Hematopoietic multipotent progenitor cell treated with erythropoietin and hydrocortisone succinate and interleukin-3 and kit ligand, for 6 days (in vitro differentiated cells): ENCODE measurements at regions not wholly inside any gene's neighbourhood (a gene's known extent, or its start where the extent isn't known, plus 50 kb on each side); places are given as distances from the start of the nearest gene placed in this dataset.
A peak's percentile ranks its signal among the peaks of the same experiment; 100 is the strongest.

Experiments used
- DNase-seq: peaks from one replicate; pipeline ENCODE4 v3.0.0-alpha.2; 2015

DNA sequence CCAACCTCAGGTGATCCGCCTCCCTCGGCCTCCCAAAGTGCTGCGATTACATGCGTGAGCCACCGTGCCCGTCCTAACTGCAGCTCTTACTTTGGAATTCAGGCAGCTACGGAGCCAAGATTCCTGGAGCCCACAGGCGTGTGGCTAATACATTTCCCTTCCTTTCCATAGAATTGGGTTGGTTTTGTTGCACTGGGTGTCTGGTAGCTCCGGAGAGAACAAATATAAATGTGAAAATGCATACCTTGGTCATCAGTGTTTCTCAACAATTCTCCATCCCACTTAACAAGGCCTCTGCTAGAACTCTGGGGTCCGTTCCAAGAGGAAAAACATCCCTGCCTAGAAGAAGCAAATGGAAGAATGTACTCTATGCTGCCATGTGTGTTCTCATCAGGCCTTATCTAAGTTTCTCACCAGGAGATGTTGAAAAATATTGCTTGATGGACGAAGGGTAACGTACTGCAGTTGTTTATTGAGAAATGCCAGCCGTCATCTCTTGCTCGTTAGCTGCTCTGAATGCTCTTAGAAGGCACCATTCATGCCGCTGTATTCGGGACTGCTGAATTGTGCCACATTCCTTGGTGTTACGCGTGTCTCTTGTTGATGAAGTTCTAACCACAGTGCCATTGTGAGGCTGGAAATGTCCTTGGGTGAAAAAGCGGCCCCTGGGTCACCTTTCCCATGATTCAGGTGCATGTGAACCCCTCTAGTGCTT, 50.5 kb upstream of the CD99 start:
- no peak for DNase-seq

DNA sequence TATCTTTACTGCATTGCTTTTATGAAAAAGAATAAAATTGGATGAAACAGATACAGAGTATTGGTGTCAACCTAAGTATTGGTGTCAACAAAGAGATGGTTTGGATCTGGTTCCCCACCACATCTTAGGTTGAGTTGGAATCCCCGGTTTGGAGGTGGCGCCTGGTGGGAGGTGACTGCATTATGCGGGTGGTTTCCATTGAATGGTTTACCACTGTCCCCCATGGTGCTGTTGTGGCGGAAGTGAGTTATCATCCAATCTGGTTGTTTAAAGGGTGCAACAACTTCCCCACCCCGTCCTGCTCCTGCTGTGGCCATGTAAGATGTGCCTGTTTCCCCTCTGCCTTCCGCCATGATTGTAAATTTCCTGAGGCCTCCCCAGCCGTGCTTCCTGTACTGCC, 52.8 kb upstream of the CD99 start:
- DNase-seq, result no peak

- DNase-seq, result no peak
Measured at GRCh38 chrX:2635342-2635741, 55.8 kb upstream of the CD99 start.

- no peak for DNase-seq
Measured at GRCh38 chrX:2632533-2633504, 58.3 kb upstream of the CD99 start.

DNA sequence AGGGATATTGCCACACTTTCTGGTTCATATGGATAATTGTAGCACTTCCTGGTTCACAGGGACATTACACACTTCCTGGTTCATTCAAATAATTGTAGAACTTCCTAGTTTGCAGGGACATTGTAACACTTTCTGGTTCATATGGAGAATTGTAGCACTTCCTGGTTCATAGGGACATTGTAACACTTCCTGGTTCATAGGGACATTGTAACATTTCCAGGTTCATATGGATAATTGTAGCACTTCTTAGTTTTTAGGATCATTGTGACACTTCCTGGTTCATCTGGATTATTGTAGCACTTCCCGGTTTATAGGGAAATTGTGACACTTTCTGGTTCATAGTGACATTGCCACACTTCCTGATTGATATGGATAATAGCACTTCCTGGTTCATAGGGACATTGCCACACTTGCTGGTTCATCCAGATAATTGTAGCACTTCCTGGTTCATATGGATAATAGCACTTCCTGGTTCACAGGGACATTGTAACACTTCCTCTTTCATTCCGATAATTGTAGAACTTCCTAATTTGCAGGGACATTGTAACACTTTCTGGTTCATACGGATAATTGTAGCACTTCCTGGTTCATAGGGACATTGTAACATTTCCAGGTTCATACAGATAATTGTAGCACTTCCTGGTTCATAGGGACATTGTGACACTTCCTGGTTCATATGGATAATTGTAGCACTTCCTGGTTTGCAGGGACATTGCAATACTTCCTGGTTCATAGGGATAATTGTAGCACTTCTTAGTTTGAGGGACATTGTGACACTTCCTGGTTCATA, 59.2 kb upstream of the CD99 start:
- DNase-seq, result peak; percentile 45

- DNase-seq, result peak; percentile 71
Measured at GRCh38 chrX:2630935-2631742, 60.0 kb upstream of the CD99 start.

DNA sequence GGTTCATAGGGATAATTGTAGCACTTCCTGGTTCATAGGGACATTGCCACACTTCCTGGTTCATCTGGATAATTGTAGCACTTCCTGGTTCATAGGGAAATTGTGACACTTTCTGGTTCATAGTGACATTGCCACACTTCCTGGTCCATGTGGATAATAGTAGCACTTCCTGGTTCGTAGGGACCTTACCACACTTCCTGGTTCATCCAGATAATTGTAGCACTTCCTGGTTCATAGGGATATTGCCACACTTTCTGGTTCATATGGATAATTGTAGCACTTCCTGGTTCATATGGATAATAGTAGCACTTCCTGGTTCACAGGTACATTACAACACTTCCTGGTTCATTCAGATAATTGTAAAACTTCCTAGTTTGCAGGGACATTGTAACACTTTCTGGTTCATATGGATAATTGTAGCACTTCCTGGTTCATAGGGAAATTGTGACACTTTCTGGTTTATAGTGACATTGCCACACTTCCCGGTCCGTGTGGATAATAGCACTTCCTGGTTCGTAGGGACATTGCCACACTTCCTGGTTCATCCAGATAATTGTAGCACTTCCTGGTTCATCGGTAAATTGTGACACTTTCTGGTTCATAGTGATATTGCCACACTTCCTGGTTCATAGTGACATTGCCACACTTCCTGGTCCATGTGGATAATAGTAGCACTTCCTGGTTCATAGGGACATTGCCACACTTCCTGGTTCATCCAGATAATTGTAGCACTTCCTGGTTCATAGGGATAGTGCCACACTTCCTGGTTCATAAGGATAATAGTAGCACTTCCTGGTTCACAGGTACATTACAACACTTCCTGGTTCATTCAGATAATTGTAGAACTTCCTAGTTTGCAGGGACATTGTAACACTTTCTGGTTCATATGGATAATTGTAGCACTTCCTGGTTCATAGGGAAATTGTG, 60.8 kb upstream of the CD99 start:
- DNase-seq, result peak; percentile 79

- DNase-seq, result peak; percentile 58
Measured at GRCh38 chrX:2629316-2630007, 61.6 kb upstream of the CD99 start.

DNA sequence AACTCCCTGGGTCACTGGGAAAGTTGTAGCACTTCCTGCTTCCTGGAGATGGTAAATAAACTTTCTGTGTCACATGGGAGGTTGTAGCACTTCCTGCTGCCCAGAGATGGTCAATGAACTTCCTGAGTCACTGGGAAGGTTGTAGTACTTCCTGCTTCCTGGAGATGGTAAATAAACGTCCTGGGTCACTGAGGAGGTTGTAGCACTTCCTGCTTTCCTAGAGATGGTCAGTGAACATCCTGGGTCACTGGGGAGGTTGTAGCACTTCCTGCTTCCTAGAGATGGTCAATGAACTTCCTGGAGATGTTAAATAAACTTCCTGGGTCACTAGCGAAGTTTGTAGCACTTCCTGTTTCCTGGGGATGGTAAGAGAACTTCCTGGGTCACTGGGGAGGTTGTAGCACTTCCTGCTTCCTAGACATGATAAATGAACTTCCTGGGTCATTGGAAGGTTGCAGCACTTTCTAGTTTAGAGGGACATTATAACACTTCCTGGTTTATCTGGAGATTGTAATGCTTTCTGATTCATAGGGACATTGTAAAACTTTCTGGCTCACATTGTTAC, 62.3 kb upstream of the CD99 start:
- DNase-seq, result peak; percentile 36

- DNase-seq, result peak; percentile 82
Measured at GRCh38 chrX:2627272-2627867, 63.7 kb upstream of the CD99 start.

DNA sequence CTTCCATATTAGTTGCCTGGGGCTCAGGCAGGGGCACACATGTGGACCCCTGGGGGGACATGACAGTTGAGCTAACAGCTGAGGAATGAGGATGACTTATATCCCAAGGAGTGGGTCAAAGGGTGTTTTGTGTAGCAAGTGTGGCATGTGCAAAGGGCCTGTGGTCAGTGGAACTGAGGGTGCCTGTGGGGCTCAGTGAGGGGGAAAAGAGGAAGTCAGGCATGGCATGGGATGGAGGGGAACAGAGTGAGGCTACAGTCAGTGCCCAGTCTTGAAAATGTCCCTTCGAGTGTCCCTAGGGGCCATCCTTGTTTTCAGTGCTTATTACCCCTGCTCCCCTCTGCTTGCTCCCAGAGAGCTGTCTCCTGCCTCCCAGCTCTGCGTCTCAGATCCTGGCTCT, 64.3 kb upstream of the CD99 start:
- DNase-seq, result no peak

- DNase-seq, result no peak
Measured at GRCh38 chrX:2620576-2620975, 70.5 kb upstream of the CD99 start.

- DNase-seq, result no peak
Measured at GRCh38 chrX:2618516-2618915, 72.6 kb upstream of the CD99 start.

GRCh38 chrX:2614911-2615310, 76.2 kb upstream of the CD99 start:
- DNase-seq, result peak; percentile 82

- peak; percentile 23 for DNase-seq
Measured at GRCh38 chrX:2610246-2611170, 80.6 kb upstream of the CD99 start.

DNA sequence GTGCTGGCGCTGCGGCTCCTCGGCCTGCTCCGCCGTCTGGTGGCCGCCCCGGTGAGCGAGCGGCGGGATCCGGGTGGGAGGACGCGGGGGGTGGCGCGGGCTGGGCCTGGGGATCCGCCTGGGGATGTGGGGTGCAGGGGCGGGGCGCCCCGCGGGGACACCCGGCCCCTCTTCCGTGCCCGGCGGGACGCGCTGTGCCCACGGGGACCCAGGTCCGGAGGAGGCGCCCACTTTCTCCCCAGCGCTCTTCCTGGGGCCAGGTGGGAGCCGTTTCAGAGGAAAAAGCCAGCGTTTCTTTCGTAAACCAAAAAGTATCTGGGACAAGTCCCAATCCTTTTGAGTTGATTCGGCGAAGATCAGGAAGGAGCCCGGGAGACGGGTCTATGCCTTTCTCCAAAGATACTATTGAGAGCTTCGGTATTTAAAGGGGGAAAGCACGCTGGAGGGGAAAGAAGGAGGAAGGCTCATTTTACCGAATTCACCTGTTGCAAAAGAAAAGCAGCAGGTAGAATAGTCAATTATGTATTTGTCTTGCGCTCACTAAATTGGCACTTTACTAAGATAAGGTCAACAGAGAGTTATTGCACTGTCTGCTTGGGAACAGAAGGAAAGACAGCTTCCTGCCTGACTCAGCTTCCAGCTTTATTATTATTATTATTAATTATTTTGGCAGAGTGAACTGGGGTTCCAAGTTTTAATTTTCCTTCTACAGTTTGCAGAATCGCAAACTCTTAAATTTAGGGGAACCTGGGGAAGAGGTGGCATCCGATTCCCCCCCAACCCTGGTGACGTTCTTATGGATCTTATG, 81.5 kb upstream of the CD99 start:
- DNase-seq, result peak; percentile 39

DNA sequence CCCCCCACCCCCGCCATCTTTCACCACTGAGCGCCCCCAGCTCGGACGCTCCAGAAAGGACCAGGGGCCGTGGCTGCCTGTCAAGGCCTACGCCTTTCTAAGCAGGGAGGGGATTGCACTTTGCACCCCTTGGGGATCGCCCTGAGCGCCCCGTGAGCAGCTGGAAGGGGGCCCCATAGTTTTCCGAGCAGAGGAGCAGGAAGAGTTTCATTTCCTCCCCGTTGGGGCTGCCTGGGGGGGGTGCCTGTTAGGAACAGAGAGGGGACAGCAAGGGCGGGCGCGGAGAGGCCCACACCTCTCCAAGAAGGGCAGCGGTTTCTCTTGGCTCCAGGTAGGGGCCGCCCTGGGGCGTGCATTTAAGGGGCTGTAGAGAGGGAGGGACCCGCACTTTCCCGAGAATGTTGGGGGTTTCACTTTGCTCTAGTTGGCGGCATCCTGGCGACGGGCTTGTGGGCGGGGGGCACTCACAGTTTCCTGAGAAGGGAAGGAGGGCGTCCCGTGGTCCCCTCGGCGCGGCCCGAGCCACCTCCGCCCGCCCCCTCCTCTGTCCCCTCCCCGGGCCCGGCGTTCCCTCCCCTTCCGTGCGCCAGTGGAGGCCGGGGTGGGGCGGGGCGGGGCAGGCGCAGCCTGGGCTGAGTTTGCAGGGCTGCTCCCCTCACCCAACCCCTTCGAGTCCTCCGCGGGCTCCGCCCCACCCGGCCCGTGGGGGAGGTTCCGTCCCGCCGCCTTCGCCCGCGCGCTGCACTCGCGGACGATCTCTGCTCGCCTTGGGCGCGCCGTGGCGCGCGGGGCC, 82.3 kb upstream of the CD99 start:
- DNase-seq, result peak; percentile 92
